Endothelial cell of hepatic sinusoid (primary cell): ENCODE measurements at regions not wholly inside any gene's neighbourhood (a gene's known extent, or its start where the extent isn't known, plus 50 kb on each side); places are given as distances from the start of the nearest gene placed in this dataset.

ENCODE experiments used
- in situ Hi-C: cut with HindIII; loops from 2 replicates; pipeline ENCODE4 v1.10.0; 2017; ENCODE audit warnings: low sequenced_read_pairs

GRCh38 chr12:114904254-114905003 is 220.5 kb upstream of the TBX3 start:
- in situ Hi-C loops = loop anchor here (5.0 kb wide), 1 partner anchor 217 kb away; no protein-coding TSS in a partner anchor

- in situ Hi-C loops = loop anchor here (5.0 kb wide), 1 partner anchor 216 kb away; no protein-coding TSS in a partner anchor
Observed at GRCh38 chr12:114903083-114903691, 219.2 kb upstream of the TBX3 start.

GRCh38 chr12:114902665-114903064 is 218.7 kb upstream of the TBX3 start:
- in situ Hi-C loops = loop anchor here (5.0 kb wide), 1 partner anchor 215 kb away; no protein-coding TSS in a partner anchor

- in situ Hi-C loops = loop anchor here (5.0 kb wide), 1 partner anchor 214 kb away; no protein-coding TSS in a partner anchor
Observed at GRCh38 chr12:114901316-114901715, 217.3 kb upstream of the TBX3 start.

GRCh38 chr12:114898159-114898558 is 214.2 kb upstream of the TBX3 start:
- in situ Hi-C loops = loop anchor here (10.0 kb wide), 1 partner anchor 83 kb away; no protein-coding TSS in a partner anchor

GRCh38 chr12:114895827-114896226 is 211.9 kb upstream of the TBX3 start:
- in situ Hi-C loops = loop anchor here (10.0 kb wide), 1 partner anchor 81 kb away; no protein-coding TSS in a partner anchor

- in situ Hi-C loops = loop anchor here (10.0 kb wide), 1 partner anchor 80 kb away; no protein-coding TSS in a partner anchor
Observed at GRCh38 chr12:114895081-114895480, 211.1 kb upstream of the TBX3 start.

- in situ Hi-C loops = loop anchor here (10.0 kb wide), 1 partner anchor 79 kb away; no protein-coding TSS in a partner anchor
Observed at GRCh38 chr12:114894076-114894475, 210.1 kb upstream of the TBX3 start.

- in situ Hi-C loops = no loop called here
Observed at GRCh38 chr12:114888928-114889584, 205.1 kb upstream of the TBX3 start.

- in situ Hi-C loops = no loop called here
Observed at GRCh38 chr12:114888448-114888847, 204.5 kb upstream of the TBX3 start.

- in situ Hi-C loops = no loop called here
Observed at GRCh38 chr12:114885501-114885900, 201.5 kb upstream of the TBX3 start.

GRCh38 chr12:114884575-114884974 is 200.6 kb upstream of the TBX3 start:
- in situ Hi-C loops = no loop called here

GRCh38 chr12:114882083-114882482 is 198.1 kb upstream of the TBX3 start:
- in situ Hi-C loops = no loop called here

GRCh38 chr12:114879354-114879753 is 195.4 kb upstream of the TBX3 start:
- in situ Hi-C loops = no loop called here

GRCh38 chr12:114878781-114879180 is 194.8 kb upstream of the TBX3 start:
- in situ Hi-C loops = no loop called here

GRCh38 chr12:114876968-114877680 is 193.1 kb upstream of the TBX3 start:
- in situ Hi-C loops = no loop called here

- in situ Hi-C loops = no loop called here
Observed at GRCh38 chr12:114875313-114875712, 191.3 kb upstream of the TBX3 start.

GRCh38 chr12:114873656-114874055 is 189.7 kb upstream of the TBX3 start:
- in situ Hi-C loops = no loop called here

GRCh38 chr12:114868995-114869834 is 185.2 kb upstream of the TBX3 start:
- in situ Hi-C loops = no loop called here

GRCh38 chr12:114866331-114866730 is 182.4 kb upstream of the TBX3 start:
- in situ Hi-C loops = no loop called here
